ENCODE measurements at regions not wholly inside any gene's neighbourhood (a gene's known extent, or its start where the extent isn't known, plus 50 kb on each side); places are given as distances from the start of the nearest gene placed in this dataset.

DNA sequence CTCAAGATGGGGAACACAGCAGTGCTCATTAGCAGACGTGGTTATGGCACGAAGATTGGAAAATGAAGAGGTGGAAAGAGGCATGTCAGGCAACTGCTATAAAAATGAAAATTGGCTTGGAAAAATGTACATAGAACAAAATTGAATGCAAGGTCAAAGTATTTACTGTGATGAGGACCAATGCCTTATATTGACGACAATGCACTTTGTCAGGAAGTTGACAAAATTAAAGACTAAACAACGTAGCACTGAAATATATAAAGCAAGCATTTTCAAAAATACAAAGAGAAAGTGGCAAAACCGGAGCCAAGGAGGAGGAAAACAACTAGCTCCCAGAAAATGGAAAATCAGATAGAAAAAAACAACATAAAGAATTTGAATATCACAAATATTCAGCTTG lies 113.7 kb upstream of the SGCG start:
- TF ChIP-seq, protein P1, sequence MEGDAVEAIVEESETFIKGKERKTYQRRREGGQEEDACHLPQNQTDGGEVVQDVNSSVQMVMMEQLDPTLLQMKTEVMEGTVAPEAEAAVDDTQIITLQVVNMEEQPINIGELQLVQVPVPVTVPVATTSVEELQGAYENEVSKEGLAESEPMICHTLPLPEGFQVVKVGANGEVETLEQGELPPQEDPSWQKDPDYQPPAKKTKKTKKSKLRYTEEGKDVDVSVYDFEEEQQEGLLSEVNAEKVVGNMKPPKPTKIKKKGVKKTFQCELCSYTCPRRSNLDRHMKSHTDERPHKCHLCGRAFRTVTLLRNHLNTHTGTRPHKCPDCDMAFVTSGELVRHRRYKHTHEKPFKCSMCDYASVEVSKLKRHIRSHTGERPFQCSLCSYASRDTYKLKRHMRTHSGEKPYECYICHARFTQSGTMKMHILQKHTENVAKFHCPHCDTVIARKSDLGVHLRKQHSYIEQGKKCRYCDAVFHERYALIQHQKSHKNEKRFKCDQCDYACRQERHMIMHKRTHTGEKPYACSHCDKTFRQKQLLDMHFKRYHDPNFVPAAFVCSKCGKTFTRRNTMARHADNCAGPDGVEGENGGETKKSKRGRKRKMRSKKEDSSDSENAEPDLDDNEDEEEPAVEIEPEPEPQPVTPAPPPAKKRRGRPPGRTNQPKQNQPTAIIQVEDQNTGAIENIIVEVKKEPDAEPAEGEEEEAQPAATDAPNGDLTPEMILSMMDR (IDR thresholded peaks at IDR 0.05) = no peak
- TF ChIP-seq POLR2A (IDR thresholded peaks at IDR 0.05) = no peak

All from lower leg skin (tissue), 3 donors.